OCI-LY7 (cell line): ENCODE measurements at regions not wholly inside any gene's neighbourhood (a gene's known extent, or its start where the extent isn't known, plus 50 kb on each side); places are given as distances from the start of the nearest gene placed in this dataset.

Experiments used
- EZH2phosphoT487 ChIP-seq: fragments of 200-600 bp; sonication (generic); IDR thresholded peaks from 2 replicates; pipeline ENCODE4 v1.6.1; 2018; ENCODE audit warnings: low read depth, borderline replicate concordance, mild to moderate bottlenecking, mixed run types, antibody characterized with exemption, low read length, moderate library complexity, mixed read lengths
- TF ChIP-seq, protein P1 (sequence below): fragments of 200-600 bp; sonication (generic); conservative IDR thresholded peaks from 2 replicates; pipeline ENCODE4 v1.5.1; 2014; ENCODE audit warnings: mild to moderate bottlenecking, antibody characterized with exemption, low read length, moderate library complexity, mixed read lengths

- TF ChIP-seq, protein P1, sequence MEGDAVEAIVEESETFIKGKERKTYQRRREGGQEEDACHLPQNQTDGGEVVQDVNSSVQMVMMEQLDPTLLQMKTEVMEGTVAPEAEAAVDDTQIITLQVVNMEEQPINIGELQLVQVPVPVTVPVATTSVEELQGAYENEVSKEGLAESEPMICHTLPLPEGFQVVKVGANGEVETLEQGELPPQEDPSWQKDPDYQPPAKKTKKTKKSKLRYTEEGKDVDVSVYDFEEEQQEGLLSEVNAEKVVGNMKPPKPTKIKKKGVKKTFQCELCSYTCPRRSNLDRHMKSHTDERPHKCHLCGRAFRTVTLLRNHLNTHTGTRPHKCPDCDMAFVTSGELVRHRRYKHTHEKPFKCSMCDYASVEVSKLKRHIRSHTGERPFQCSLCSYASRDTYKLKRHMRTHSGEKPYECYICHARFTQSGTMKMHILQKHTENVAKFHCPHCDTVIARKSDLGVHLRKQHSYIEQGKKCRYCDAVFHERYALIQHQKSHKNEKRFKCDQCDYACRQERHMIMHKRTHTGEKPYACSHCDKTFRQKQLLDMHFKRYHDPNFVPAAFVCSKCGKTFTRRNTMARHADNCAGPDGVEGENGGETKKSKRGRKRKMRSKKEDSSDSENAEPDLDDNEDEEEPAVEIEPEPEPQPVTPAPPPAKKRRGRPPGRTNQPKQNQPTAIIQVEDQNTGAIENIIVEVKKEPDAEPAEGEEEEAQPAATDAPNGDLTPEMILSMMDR: no peak
- no peak for TF ChIP-seq EZH2phosphoT487
Measured at GRCh38 chr14:97771340-97772045, 974.3 kb downstream of the VRK1 start.
